BE2C (cell line): ENCODE measurements at regions not wholly inside any gene's neighbourhood (a gene's known extent, or its start where the extent isn't known, plus 50 kb on each side); places are given as distances from the start of the nearest gene placed in this dataset.

Experiments used
- DNase-seq: peaks from one replicate; pipeline ENCODE4 v3.0.0-alpha.2; 2020
- H3K27me3 ChIP-seq: fragments of 250-450 bp; sonication (Bioruptor Pico); 2 replicates; pipeline ENCODE4 v1.5.1; 2020; ENCODE audit warnings: mild to moderate bottlenecking
- H3K36me3 ChIP-seq: fragments of 250-450 bp; sonication (Bioruptor Pico); 2 replicates; pipeline ENCODE4 v1.5.1; 2020; ENCODE audit warnings: mild to moderate bottlenecking
- H3K4me1 ChIP-seq: fragments of 250-450 bp; sonication (Bioruptor Pico); 2 replicates; pipeline ENCODE4 v1.5.1; 2020
- H3K4me3 ChIP-seq: 2 replicates; pipeline ENCODE4 v1.5.1; 2011; ENCODE audit warnings: low read depth, low read length
- H3K9me3 ChIP-seq: fragments of 250-450 bp; sonication (Bioruptor Pico); 2 replicates; pipeline ENCODE4 v1.5.1; 2020
- CTCF ChIP-seq: IDR thresholded peaks from 2 replicates; pipeline ENCODE4 v1.5.1; 2012; ENCODE audit warnings: mild to moderate bottlenecking, low read depth, low read length

GRCh38 chr2:43019025-43019367, 207.4 kb downstream of the ZFP36L2 start:
- Histone ChIP-seq H3K4me3 (no peak overlapping the region), H3K9me3 (peaks cover 3% of the 10 kb centered on the region), H3K4me1 (no peaks in the 10 kb centered on the region), H3K36me3 (no peaks in the 10 kb centered on the region), H3K27me3 (no peaks in the 10 kb centered on the region)
- TF ChIP-seq CTCF = no peak
- no peak for DNase-seq

GRCh38 chr2:43018179-43019024, 208.0 kb downstream of the ZFP36L2 start:
- no peak for DNase-seq
- Histone ChIP-seq H3K27me3 (no peaks in the 10 kb centered on the region), H3K9me3 (peaks cover 3% of the 10 kb centered on the region), H3K4me1 (no peaks in the 10 kb centered on the region), H3K36me3 (no peaks in the 10 kb centered on the region), H3K4me3 (no peak overlapping the region)
- no peak for TF ChIP-seq CTCF

- DNase-seq = no peak
- Histone ChIP-seq H3K36me3 (no peaks in the 10 kb centered on the region), H3K9me3 (no peaks in the 10 kb centered on the region), H3K27me3 (no peaks in the 10 kb centered on the region), H3K4me1 (no peaks in the 10 kb centered on the region), H3K4me3 (no peak overlapping the region)
- TF ChIP-seq CTCF = no peak
These were observed 212.5 kb downstream of the ZFP36L2 start for GRCh38 chr2:43013821-43014345.

- no peaks in the 10 kb centered on the region for H3K4me1 ChIP-seq
These were observed 213.4 kb downstream of the ZFP36L2 start for GRCh38 chr2:43012966-43013365.

GRCh38 chr2:43011158-43011491, 215.3 kb downstream of the ZFP36L2 start:
- Histone ChIP-seq H3K4me1 (no peaks in the 10 kb centered on the region), H3K36me3 (no peaks in the 10 kb centered on the region), H3K27me3 (no peaks in the 10 kb centered on the region), H3K9me3 (no peaks in the 10 kb centered on the region), H3K4me3 (no peak overlapping the region)
- no peak for TF ChIP-seq CTCF
- no peak for DNase-seq

More at GRCh38 chr2:43012966-43013365, 213.4 kb downstream of the ZFP36L2 start:
- Histone ChIP-seq H3K27me3 (no peaks in the 10 kb centered on the region), H3K9me3 (no peaks in the 10 kb centered on the region), H3K4me3 (no peak overlapping the region), H3K36me3 (no peaks in the 10 kb centered on the region)
- no peak for TF ChIP-seq CTCF
- no peak for DNase-seq

- H3K4me3 ChIP-seq = no peak overlapping the region
- H3K9me3 ChIP-seq = no peaks in the 10 kb centered on the region
- H3K27me3 ChIP-seq = no peaks in the 10 kb centered on the region
- DNase-seq = no peak
- no peak for TF ChIP-seq CTCF
- no peaks in the 10 kb centered on the region for H3K4me1 ChIP-seq
- no peaks in the 10 kb centered on the region for H3K36me3 ChIP-seq
These were observed 215.8 kb downstream of the ZFP36L2 start for GRCh38 chr2:43010438-43011157.
